Caco-2 (cell line): ENCODE measurements at regions not wholly inside any gene's neighbourhood (a gene's known extent, or its start where the extent isn't known, plus 50 kb on each side); places are given as distances from the start of the nearest gene placed in this dataset.

Experiments used
- BruUV-seq: library from RNA; stranded (reverse); fragments of 400-500 nt; replicated peaks from 2 replicates; lab custom pipeline; 2021; lab: Mats Ljungman, UMichigan
- CTCF ChIA-PET: fragments of 300-600 bp; sonication (Branson Sonifier 250); formaldehyde crosslinking; loops from one replicate; lab custom pipeline; 2022; ENCODE audit warnings: antibody characterized with exemption; lab: Charles Lee
- POLR2A ChIA-PET: fragments of 300-600 bp; sonication (Branson Sonifier 250); formaldehyde crosslinking; loops from one replicate; lab custom pipeline; 2022; ENCODE audit warnings: antibody characterized with exemption; lab: Charles Lee
- DNase-seq, 2 experiments: peaks; one replicate each; pipeline versions ENCODE4 v3.0.0 to v3.0.0-alpha.2; 2020 to 2022
- H3K27me3 ChIP-seq: replicated peaks from 2 replicates; pipeline ENCODE4 v1.6.0; 2011; ENCODE audit warnings: low read length; ENCODE audit not compliant: control insufficient read depth, insufficient read depth
- H3K36me3 ChIP-seq: 2 replicates; pipeline ENCODE4 v1.5.1; 2011; ENCODE audit warnings: low read length; ENCODE audit not compliant: control insufficient read depth, insufficient read depth
- H3K4me1 ChIP-seq: fragments of 250-450 bp; sonication (Bioruptor Pico); 2 replicates; pipeline ENCODE4 v1.5.1; 2020; ENCODE audit warnings: mild to moderate bottlenecking
- H3K4me3 ChIP-seq: 2 replicates; pipeline ENCODE4 v1.5.1; 2011; ENCODE audit warnings: low read depth, mild to moderate bottlenecking, control low read depth, low read length
- H3K9me3 ChIP-seq: fragments of 250-450 bp; sonication (Bioruptor Pico); 2 replicates; pipeline ENCODE4 v1.5.1; 2020; ENCODE audit warnings: mild to moderate bottlenecking, moderate library complexity
- H3K27ac Mint-ChIP-seq: one replicate; pipeline ENCODE4 v1.8.0; 2022; ENCODE audit warnings: mixed read lengths; ENCODE audit not compliant: unreplicated experiment
- H3K27me3 Mint-ChIP-seq: one replicate; pipeline ENCODE4 v1.8.0; 2022; ENCODE audit warnings: mixed read lengths; ENCODE audit not compliant: insufficient read depth, unreplicated experiment
- H3K36me3 Mint-ChIP-seq: one replicate; pipeline ENCODE4 v1.8.0; 2022; ENCODE audit warnings: mild to moderate bottlenecking, mixed read lengths; ENCODE audit not compliant: insufficient read depth, unreplicated experiment
- H3K4me1 Mint-ChIP-seq: one replicate; pipeline ENCODE4 v1.8.0; 2022; ENCODE audit warnings: low read depth, mixed read lengths; ENCODE audit not compliant: unreplicated experiment
- H3K4me3 Mint-ChIP-seq: one replicate; pipeline ENCODE4 v1.8.0; 2022; ENCODE audit warnings: mild to moderate bottlenecking, moderate library complexity, mixed read lengths; ENCODE audit not compliant: unreplicated experiment
- H3K9me3 Mint-ChIP-seq: one replicate; pipeline ENCODE4 v1.8.0; 2022; ENCODE audit warnings: mixed read lengths; ENCODE audit not compliant: unreplicated experiment
- CTCF ChIP-seq, 2 experiments: fragments of 200-600 bp in 1 of 2; IDR thresholded peaks; 1 replicate in 1 of 2; 2 replicates in 1 of 2; pipeline versions ENCODE4 v1.5.1 to v1.8.0; 2011 to 2022; ENCODE audit warnings: antibody characterized with exemption in 1 of 2, control low read depth in 1 of 2, inconsistent platforms in 1 of 2, low read depth in 1 of 2, low read length in 1 of 2, mild to moderate bottlenecking in 1 of 2, moderate library complexity in 1 of 2; ENCODE audit not compliant: insufficient read depth in 1 of 2, severe bottlenecking in 1 of 2, unreplicated experiment in 1 of 2
- intact Hi-C: fragments of 100-400 bp; cut with micrococcal nuclease; formaldehyde crosslinking; loops from one replicate; pipeline ENCODE4 v1.10.0; 2022; ENCODE audit not compliant: unreplicated experiment

GRCh38 chrX:16028576-16028975 lies 94.8 kb upstream of the GRPR start:
- ChIA-PET POLR2A (no interaction called here), CTCF (no interaction called here)
- Mint-ChIP-seq H3K4me1 (no peaks in the 10 kb centered on the region), H3K27me3 (no peaks in the 10 kb centered on the region), H3K27ac (no peak overlapping the region), H3K36me3 (no peaks in the 10 kb centered on the region), H3K9me3 (no peaks in the 10 kb centered on the region), H3K4me3 (no peak overlapping the region)
- intact Hi-C loops, result no loop called here
- H3K4me1 ChIP-seq, result no peaks in the 10 kb centered on the region
- no peak overlapping the region for H3K4me3 ChIP-seq
- no peak for TF ChIP-seq CTCF (IDR thresholded peaks at IDR 0.05; ENCODE audit: insufficient read depth in 1 of 2, low read depth in 1 of 2, low read length in 1 of 2, severe bottlenecking in 1 of 2, unreplicated experiment in 1 of 2)
- no peaks in the 10 kb centered on the region for H3K36me3 ChIP-seq
- H3K9me3 ChIP-seq, result no peaks in the 10 kb centered on the region
- BruUV-seq, result no TSS peak
- no peak for DNase-seq
- H3K27me3 ChIP-seq, result no peaks in the 10 kb centered on the region

DNA sequence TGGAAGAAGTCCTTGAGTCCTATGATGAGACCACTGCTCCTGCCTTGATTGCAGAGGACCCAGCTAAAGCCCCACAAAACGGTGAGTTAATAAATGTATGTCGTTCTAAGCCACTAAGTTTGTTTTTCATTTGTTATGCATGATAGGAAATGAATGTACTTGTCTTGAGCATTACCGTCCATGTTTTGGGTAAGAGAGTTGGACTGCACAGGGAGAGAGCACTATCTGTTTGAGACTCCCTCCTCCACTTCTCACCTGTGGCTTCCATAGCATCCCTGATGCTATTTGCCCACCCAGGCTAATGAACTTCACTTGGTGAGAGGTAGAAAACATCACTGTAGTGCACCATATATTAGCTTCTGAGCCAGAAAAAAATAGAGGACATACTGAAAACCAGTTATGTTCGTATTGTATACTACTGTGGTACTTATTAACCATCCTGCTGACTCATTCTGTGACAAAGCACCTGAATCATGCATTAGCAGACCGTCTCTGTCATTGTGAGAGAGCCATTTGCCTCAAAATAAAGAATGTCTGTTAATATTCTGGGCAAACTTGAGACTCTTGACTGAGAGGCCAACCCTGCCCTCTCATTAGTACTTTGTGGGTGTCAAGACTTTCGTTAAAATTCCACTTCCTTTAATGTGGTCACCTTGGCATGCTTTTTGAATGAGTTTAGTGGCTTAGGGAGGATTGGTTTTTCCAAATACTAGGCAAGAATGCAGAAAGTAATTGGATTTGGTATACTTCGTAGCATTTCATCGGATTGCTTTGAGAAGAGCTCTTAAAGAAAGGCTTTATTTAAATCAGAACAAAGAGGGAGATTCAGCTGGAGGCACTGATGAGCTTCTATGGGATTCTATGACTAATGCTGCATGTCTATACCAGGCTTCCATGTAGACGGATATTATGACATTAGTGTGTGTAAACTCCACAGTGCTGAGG lies 99.3 kb upstream of the GRPR start:
- Mint-ChIP-seq H3K9me3 (no peaks in the 10 kb centered on the region), H3K27ac (no peak overlapping the region), H3K4me1 (no peaks in the 10 kb centered on the region), H3K36me3 (no peaks in the 10 kb centered on the region), H3K4me3 (no peak overlapping the region), H3K27me3 (no peaks in the 10 kb centered on the region)
- ChIA-PET CTCF (no interaction called here), POLR2A (no interaction called here)
- Histone ChIP-seq H3K27me3 (no peaks in the 10 kb centered on the region), H3K4me1 (no peaks in the 10 kb centered on the region), H3K4me3 (no peak overlapping the region), H3K36me3 (no peaks in the 10 kb centered on the region), H3K9me3 (no peaks in the 10 kb centered on the region)
- no peak for TF ChIP-seq CTCF (IDR thresholded peaks at IDR 0.05; ENCODE audit: insufficient read depth in 1 of 2, low read depth in 1 of 2, low read length in 1 of 2, severe bottlenecking in 1 of 2, unreplicated experiment in 1 of 2)
- no TSS peak for BruUV-seq
- DNase-seq, result no peak
- intact Hi-C loops, result no loop called here

DNA sequence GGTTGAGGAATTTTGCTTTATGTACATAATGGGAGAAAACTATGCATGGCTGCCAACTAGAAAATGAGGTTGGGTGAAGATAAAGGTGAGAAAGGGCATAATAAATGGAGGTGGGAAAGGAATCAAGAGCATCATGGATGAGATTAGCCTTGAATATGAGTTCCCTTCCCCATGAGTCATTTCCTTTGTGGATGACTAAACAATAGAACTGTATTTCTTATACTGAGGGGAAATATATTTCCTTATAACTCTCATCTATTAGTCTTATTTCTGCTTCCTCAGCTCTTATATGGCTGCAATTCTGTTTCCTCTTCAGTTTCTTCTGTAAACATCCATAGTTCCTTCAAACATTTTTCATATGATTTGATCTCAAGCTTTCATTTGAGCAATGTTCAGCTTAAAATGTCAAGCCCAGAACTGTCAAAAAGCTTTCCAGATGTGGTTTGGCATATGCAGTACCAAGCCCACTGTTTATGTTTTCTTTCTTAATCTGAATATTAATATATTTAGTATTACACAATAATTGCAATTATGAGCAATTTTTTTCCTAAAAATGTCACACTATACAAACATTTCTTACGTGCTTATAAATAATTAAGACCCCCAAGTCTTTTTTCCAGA lies 100.7 kb upstream of the GRPR start:
- Histone ChIP-seq H3K4me3 (no peak overlapping the region), H3K27me3 (no peaks in the 10 kb centered on the region), H3K4me1 (no peaks in the 10 kb centered on the region), H3K9me3 (no peaks in the 10 kb centered on the region), H3K36me3 (no peaks in the 10 kb centered on the region)
- no peak for TF ChIP-seq CTCF (IDR thresholded peaks at IDR 0.05; ENCODE audit: insufficient read depth in 1 of 2, low read depth in 1 of 2, low read length in 1 of 2, severe bottlenecking in 1 of 2, unreplicated experiment in 1 of 2)
- intact Hi-C loops, result no loop called here
- no peaks in the 10 kb centered on the region for H3K9me3 Mint-ChIP-seq
- no peaks in the 10 kb centered on the region for H3K36me3 Mint-ChIP-seq
- POLR2A ChIA-PET, result no interaction called here
- no peaks in the 10 kb centered on the region for H3K4me1 Mint-ChIP-seq
- no peak overlapping the region for H3K27ac Mint-ChIP-seq
- no peaks in the 10 kb centered on the region for H3K27me3 Mint-ChIP-seq
- CTCF ChIA-PET, result no interaction called here
- BruUV-seq, result no TSS peak
- DNase-seq, result no peak
- H3K4me3 Mint-ChIP-seq, result no peak overlapping the region
